Fibroblast of lung (primary cell): ENCODE measurements at regions not wholly inside any gene's neighbourhood (a gene's known extent, or its start where the extent isn't known, plus 50 kb on each side); places are given as distances from the start of the nearest gene placed in this dataset.

Experiments used
- DNase-seq, 2 donors: peaks; one replicate each; pipeline versions ENCODE4 v3.0.0 to v3.0.0-alpha.2; 2010; ENCODE audit warnings: low read depth in 2 of 2
- H2AFZ ChIP-seq: 2 replicates; pipeline ENCODE4 v1.5.1; 2012; ENCODE audit warnings: low read length, control low read depth, inconsistent platforms
- H3K27ac ChIP-seq: 2 replicates; pipeline ENCODE4 v1.5.1; 2011; ENCODE audit warnings: low read length, control low read depth; ENCODE audit not compliant: insufficient read depth
- H3K27me3 ChIP-seq: 2 replicates; pipeline ENCODE4 v1.5.1; 2011; ENCODE audit warnings: mild to moderate bottlenecking, low read length; ENCODE audit not compliant: control insufficient read depth, insufficient read depth
- H3K36me3 ChIP-seq: 2 replicates; pipeline ENCODE4 v1.5.1; 2011; ENCODE audit warnings: low read length; ENCODE audit not compliant: control insufficient read depth, insufficient read depth
- H3K4me1 ChIP-seq: 2 replicates; pipeline ENCODE4 v1.5.1; 2011; ENCODE audit warnings: low read length; ENCODE audit not compliant: control insufficient read depth, insufficient read depth; ENCODE audit errors: extremely low read depth
- H3K4me2 ChIP-seq: 2 replicates; pipeline ENCODE4 v1.5.1; 2011; ENCODE audit warnings: low read length, control low read depth; ENCODE audit not compliant: insufficient read depth; ENCODE audit errors: extremely low read depth
- H3K4me3 ChIP-seq, 4 experiments: fragments of 200-600 bp in 1 of 4; sonication (generic) in 1 of 4; replicated peaks in 1 of 4; 2 replicates each; pipeline ENCODE4 v1.5.1; 2011 to 2016; ENCODE audit warnings: low read length in 4 of 4, low read depth in 3 of 4, mild to moderate bottlenecking in 3 of 4, control low read depth in 2 of 4, inconsistent platforms in 1 of 4, mixed read lengths in 1 of 4; ENCODE audit not compliant: insufficient read depth in 1 of 4; ENCODE audit errors: control extremely low read depth in 1 of 4
- H3K79me2 ChIP-seq: 2 replicates; pipeline ENCODE4 v1.5.1; 2012; ENCODE audit warnings: mild to moderate bottlenecking, low read length, inconsistent platforms; ENCODE audit not compliant: control insufficient read depth, insufficient read depth
- H3K9ac ChIP-seq: 2 replicates; pipeline ENCODE4 v1.5.1; 2011; ENCODE audit warnings: mild to moderate bottlenecking, low read length, control low read depth; ENCODE audit not compliant: insufficient read depth
- H3K9me3 ChIP-seq: 2 replicates; pipeline ENCODE4 v1.5.1; 2012; ENCODE audit warnings: low read depth, low read length; ENCODE audit not compliant: control insufficient read depth, insufficient read depth
- H4K20me1 ChIP-seq: 2 replicates; pipeline ENCODE4 v1.5.1; 2011; ENCODE audit warnings: low read length; ENCODE audit not compliant: control insufficient read depth, insufficient read depth; ENCODE audit errors: extremely low read depth
- EZH2 ChIP-seq: IDR thresholded peaks from 2 replicates; pipeline ENCODE4 v1.5.1; 2012; ENCODE audit warnings: low read length, control low read depth, mild to moderate bottlenecking; ENCODE audit errors: missing control alignments
- TF ChIP-seq, protein P1 (sequence below), 2 donors: IDR thresholded peaks in 1 of 2; conservative IDR thresholded peaks in 1 of 2; 1 replicate in 1 of 2; 2 replicates in 1 of 2; pipeline ENCODE4 v1.5.1; 2011 to 2012; ENCODE audit warnings: low read length in 2 of 2, control low read depth in 1 of 2, inconsistent platforms in 1 of 2, low read depth in 1 of 2, mild to moderate bottlenecking in 1 of 2

DNA sequence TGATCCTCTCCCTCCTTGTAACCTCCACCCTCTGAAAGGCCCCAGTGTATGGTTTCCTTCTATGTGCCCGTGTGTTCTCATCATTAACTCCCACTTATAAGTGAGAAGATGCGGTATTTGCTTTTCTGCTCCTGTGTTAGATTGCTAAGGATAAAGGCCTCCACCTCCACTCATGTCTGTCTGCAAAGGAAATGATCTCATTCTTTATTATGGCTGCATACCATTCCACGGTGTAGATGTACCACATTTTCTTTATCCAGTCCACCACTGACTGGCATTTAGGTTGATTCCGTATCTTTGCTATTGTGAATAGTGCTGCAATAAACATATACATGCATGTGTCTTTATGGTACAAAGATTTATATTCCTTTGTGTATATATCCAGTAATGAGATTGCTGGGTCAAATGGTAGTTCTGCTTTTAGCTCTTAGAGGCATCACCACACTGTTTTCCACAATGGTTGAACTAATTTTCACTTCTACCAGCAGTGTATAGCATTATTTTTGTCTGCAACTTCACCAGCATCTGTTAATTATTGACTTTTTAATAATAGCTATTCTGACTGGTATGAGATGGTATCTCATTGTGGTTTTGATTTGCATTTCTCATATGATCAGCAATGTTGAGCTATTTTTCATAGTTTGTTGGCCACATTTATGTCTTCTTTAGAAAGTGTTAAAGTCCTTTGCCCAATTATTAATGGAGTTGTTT, 1030.9 kb downstream of the FSTL5 start:
- Histone ChIP-seq H3K79me2 (no peaks in the 10 kb centered on the region), H3K4me3 (no peak overlapping the region), H3K4me1 (no peaks in the 10 kb centered on the region), H2AFZ (no peak overlapping the region), H4K20me1 (no peaks in the 10 kb centered on the region), H3K36me3 (no peaks in the 10 kb centered on the region), H3K27ac (no peak overlapping the region), H3K4me2 (no peak overlapping the region), H3K9me3 (no peaks in the 10 kb centered on the region), H3K27me3 (no peaks in the 10 kb centered on the region), H3K9ac (no peak overlapping the region)
- no peak for TF ChIP-seq EZH2
- TF ChIP-seq, protein P1, sequence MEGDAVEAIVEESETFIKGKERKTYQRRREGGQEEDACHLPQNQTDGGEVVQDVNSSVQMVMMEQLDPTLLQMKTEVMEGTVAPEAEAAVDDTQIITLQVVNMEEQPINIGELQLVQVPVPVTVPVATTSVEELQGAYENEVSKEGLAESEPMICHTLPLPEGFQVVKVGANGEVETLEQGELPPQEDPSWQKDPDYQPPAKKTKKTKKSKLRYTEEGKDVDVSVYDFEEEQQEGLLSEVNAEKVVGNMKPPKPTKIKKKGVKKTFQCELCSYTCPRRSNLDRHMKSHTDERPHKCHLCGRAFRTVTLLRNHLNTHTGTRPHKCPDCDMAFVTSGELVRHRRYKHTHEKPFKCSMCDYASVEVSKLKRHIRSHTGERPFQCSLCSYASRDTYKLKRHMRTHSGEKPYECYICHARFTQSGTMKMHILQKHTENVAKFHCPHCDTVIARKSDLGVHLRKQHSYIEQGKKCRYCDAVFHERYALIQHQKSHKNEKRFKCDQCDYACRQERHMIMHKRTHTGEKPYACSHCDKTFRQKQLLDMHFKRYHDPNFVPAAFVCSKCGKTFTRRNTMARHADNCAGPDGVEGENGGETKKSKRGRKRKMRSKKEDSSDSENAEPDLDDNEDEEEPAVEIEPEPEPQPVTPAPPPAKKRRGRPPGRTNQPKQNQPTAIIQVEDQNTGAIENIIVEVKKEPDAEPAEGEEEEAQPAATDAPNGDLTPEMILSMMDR (conservative IDR thresholded peaks at IDR 0.05 in 1 of 2, IDR thresholded peaks at IDR 0.05 in 1 of 2; ENCODE audit: low read depth in 1 of 2, low read length in 2 of 2), result no peak
- no peak for DNase-seq

GRCh38 chr4:161121451-161121850, 1042.3 kb downstream of the FSTL5 start:
- no peak overlapping the region for H2AFZ ChIP-seq
- no peak overlapping the region for H3K4me3 ChIP-seq
- H3K4me2 ChIP-seq, result no peak overlapping the region
- H3K27me3 ChIP-seq, result no peaks in the 10 kb centered on the region
- no peaks in the 10 kb centered on the region for H3K4me1 ChIP-seq
- H3K36me3 ChIP-seq, result no peaks in the 10 kb centered on the region
- no peak overlapping the region for H3K9ac ChIP-seq
- H3K27ac ChIP-seq, result no peak overlapping the region
- TF ChIP-seq, protein P1 (conservative IDR thresholded peaks at IDR 0.05 in 1 of 2, IDR thresholded peaks at IDR 0.05 in 1 of 2; ENCODE audit: low read depth in 1 of 2, low read length in 2 of 2), result no peak
- no peak for TF ChIP-seq EZH2
- no peaks in the 10 kb centered on the region for H3K79me2 ChIP-seq
- no peak for DNase-seq
- H4K20me1 ChIP-seq, result no peaks in the 10 kb centered on the region
- no peaks in the 10 kb centered on the region for H3K9me3 ChIP-seq

GRCh38 chr4:161101881-161102280, 1061.9 kb downstream of the FSTL5 start:
- no peak for TF ChIP-seq EZH2
- TF ChIP-seq, protein P1 (conservative IDR thresholded peaks at IDR 0.05 in 1 of 2, IDR thresholded peaks at IDR 0.05 in 1 of 2; ENCODE audit: low read depth in 1 of 2, low read length in 2 of 2), result no peak
- Histone ChIP-seq H3K4me3 (no peak overlapping the region), H3K9me3 (no peaks in the 10 kb centered on the region), H2AFZ (no peak overlapping the region), H3K9ac (no peak overlapping the region), H4K20me1 (no peaks in the 10 kb centered on the region), H3K36me3 (no peaks in the 10 kb centered on the region), H3K27me3 (no peaks in the 10 kb centered on the region), H3K4me1 (no peaks in the 10 kb centered on the region), H3K27ac (no peak overlapping the region), H3K4me2 (no peak overlapping the region), H3K79me2 (no peaks in the 10 kb centered on the region)
- DNase-seq, result no peak
